Mesothelial cell of epicardium (in vitro differentiated cells): ENCODE measurements at regions not wholly inside any gene's neighbourhood (a gene's known extent, or its start where the extent isn't known, plus 50 kb on each side); places are given as distances from the start of the nearest gene placed in this dataset.
A peak's percentile ranks its signal among the peaks of the same experiment; 100 is the strongest.

ENCODE experiments used
- DNase-seq, 2 experiments: peaks; one replicate each; pipeline ENCODE4 v3.0.0; 2021; ENCODE audit warnings: low spot score in 2 of 2; ENCODE audit not compliant: unreplicated experiment in 2 of 2
- H3K27ac Mint-ChIP-seq: 2 replicates; pipeline ENCODE4 v1.8.0; 2021; ENCODE audit warnings: mixed read lengths
- H3K27me3 Mint-ChIP-seq: 2 replicates; pipeline ENCODE4 v1.8.0; 2021; ENCODE audit warnings: low read depth, mixed read lengths
- H3K36me3 Mint-ChIP-seq: 2 replicates; pipeline ENCODE4 v1.8.0; 2021; ENCODE audit warnings: mixed read lengths
- H3K4me1 Mint-ChIP-seq: 2 replicates; pipeline ENCODE4 v1.8.0; 2021; ENCODE audit warnings: mixed read lengths
- H3K4me3 Mint-ChIP-seq: 2 replicates; pipeline ENCODE4 v1.8.0; 2021; ENCODE audit warnings: mild to moderate bottlenecking, moderate library complexity, mixed read lengths
- H3K9me3 Mint-ChIP-seq: 2 replicates; pipeline ENCODE4 v1.8.0; 2021; ENCODE audit warnings: mixed read lengths
- TF ChIP-seq, protein P1 (sequence below): fragments of 200-600 bp; sonication (generic); IDR thresholded peaks from one replicate; pipeline ENCODE4 v1.5.0; 2021; ENCODE audit warnings: antibody characterized with exemption; ENCODE audit not compliant: unreplicated experiment

DNA sequence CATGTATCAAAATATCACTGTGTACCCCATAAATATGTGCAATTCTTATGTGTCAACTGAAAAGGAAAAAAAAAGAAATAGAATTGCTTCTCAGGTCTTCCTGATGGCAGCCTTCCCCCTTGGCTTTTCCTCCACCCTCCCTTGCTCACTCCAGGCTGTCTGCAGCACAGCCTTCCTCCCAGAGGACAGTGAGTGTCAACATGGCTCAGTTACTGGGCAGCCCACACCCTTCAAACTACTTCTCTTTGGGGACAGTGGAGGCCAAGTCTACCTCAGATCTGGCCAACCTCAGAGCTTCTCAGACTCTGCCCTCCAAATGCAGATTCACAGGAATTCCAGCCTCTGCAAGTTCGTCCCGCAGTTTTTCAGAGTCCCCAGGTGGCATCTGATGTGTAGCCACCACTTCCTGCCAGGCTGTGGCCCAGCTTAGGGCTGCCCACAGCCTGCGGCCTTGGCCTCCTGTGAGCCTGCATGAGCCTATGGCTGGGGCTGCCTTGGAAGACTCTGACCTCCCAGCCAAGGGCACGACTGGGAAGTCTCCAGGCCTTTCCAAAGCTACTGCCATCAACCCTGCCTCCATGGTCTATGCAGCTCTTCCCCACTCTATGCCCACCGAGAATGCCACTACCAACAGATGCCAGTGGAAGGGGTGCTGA lies 148.0 kb upstream of the PWP1 start:
- H3K9me3 Mint-ChIP-seq = peaks cover 13% of the 10 kb centered on the region
- H3K36me3 Mint-ChIP-seq = no peaks in the 10 kb centered on the region
- H3K27me3 Mint-ChIP-seq = peaks cover 28% of the 10 kb centered on the region
- H3K27ac Mint-ChIP-seq = no peak overlapping the region
- H3K4me1 Mint-ChIP-seq = no peaks in the 10 kb centered on the region
- DNase-seq = no peak
- TF ChIP-seq, protein P1, sequence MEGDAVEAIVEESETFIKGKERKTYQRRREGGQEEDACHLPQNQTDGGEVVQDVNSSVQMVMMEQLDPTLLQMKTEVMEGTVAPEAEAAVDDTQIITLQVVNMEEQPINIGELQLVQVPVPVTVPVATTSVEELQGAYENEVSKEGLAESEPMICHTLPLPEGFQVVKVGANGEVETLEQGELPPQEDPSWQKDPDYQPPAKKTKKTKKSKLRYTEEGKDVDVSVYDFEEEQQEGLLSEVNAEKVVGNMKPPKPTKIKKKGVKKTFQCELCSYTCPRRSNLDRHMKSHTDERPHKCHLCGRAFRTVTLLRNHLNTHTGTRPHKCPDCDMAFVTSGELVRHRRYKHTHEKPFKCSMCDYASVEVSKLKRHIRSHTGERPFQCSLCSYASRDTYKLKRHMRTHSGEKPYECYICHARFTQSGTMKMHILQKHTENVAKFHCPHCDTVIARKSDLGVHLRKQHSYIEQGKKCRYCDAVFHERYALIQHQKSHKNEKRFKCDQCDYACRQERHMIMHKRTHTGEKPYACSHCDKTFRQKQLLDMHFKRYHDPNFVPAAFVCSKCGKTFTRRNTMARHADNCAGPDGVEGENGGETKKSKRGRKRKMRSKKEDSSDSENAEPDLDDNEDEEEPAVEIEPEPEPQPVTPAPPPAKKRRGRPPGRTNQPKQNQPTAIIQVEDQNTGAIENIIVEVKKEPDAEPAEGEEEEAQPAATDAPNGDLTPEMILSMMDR = no peak
- H3K4me3 Mint-ChIP-seq = no peak overlapping the region

DNA sequence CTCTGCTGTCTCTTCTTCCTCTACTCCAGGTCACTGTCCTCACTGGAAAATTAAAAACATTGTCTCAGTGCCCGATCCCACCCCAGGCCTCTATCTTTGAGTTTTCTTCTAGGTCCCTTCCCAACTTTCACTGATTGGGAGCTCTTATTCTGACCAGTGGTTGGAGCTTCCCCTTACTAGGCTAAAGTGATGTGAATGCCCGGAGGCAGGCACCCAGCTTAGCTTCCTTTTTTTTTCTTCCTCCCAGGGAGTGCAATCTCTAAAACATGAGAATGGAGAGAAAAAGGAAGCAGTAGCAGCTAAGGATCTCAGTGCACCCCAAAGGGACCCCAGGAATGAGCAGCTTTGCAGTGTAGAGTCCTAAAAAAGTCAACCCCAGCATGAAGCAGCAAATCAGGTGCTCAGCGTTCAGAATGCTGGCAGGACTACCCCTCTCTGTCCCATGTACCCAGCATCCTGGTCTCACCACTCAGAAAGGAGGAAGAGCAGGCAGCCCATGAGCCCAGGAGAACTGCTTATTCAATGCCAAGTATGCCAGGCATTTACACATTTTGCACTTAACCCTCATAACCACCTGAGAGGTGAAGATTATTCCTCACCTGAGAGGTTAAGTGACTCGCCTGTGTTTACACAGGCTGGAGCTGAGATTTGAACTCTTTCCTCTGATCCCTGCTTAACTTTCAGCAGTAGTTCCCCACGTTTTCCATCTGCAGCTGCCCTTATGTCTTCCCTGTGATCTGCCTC lies 146.2 kb upstream of the PWP1 start:
- H3K4me3 Mint-ChIP-seq = no peak overlapping the region

DNA sequence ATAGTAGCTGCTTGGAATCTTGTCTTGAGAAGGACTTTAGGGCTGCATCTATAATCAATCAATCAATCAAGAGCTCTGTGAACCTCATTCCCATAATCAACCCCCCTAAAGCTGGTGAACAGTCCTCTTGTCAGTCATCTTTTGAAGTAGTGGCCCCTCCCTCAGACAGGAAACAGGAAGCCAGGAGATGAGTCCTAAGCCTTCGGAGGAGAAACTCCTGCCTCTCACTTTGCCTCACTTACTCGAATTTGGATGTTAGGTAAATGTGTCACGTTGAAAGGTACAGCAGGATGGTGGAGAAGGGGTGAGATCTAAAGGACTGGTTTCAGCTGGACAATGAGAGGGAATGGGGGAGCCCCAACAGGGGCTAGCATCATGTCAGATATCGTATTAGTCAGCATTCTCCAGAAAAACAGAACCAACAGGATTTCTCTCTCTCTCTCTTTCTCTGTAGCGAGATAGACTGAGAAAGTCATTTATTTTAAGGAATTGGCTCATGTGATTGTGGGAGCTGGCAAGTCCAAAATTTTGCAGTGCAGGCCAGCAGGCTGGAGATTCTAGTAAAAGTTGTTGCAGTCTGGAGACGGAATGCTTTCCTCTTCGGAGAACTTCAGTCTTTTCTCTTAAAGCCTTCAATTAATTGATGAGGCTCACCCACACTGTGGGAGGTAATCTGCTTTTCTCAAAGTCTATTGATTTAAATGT lies 144.4 kb upstream of the PWP1 start:
- Mint-ChIP-seq H3K9me3 (no peaks in the 10 kb centered on the region), H3K36me3 (no peaks in the 10 kb centered on the region), H3K4me1 (no peaks in the 10 kb centered on the region), H3K27ac (no peak overlapping the region), H3K4me3 (no peak overlapping the region), H3K27me3 (peaks cover 25% of the 10 kb centered on the region)
- TF ChIP-seq, protein P1 = no peak
- no peak for DNase-seq

More for the DNA sequence above, 146.2 kb upstream of the PWP1 start:
- Mint-ChIP-seq H3K27ac (no peak overlapping the region), H3K27me3 (peaks cover 28% of the 10 kb centered on the region), H3K36me3 (no peaks in the 10 kb centered on the region), H3K4me1 (no peaks in the 10 kb centered on the region), H3K9me3 (peaks cover 2% of the 10 kb centered on the region)
- TF ChIP-seq, protein P1 = no peak
- no peak for DNase-seq

DNA sequence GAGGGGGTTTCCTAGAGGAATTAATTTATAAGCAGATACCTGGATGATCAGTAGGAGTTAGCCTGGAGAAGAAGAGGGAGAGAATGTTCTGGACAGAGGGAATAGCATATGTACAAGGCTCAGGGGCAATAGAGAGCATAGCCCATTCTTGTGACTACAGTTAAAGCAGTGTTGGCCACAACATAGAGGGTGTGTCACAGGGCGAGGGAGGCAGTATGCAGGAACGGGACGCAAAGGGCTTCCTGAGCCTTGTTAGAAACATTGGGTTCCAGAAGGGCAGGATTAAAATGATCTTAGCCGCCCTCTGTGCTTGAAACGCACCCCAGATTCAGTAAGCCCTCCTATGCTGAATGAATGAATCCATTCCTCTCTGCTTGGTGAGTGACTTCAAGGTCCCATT lies 142.2 kb upstream of the PWP1 start:
- TF ChIP-seq, protein P1 = no peak
- H3K36me3 Mint-ChIP-seq = no peaks in the 10 kb centered on the region
- H3K9me3 Mint-ChIP-seq = no peaks in the 10 kb centered on the region
- DNase-seq = no peak
- no peaks in the 10 kb centered on the region for H3K4me1 Mint-ChIP-seq
- no peak overlapping the region for H3K27ac Mint-ChIP-seq
- peaks cover 26% of the 10 kb centered on the region for H3K27me3 Mint-ChIP-seq
- H3K4me3 Mint-ChIP-seq = no peak overlapping the region

DNA sequence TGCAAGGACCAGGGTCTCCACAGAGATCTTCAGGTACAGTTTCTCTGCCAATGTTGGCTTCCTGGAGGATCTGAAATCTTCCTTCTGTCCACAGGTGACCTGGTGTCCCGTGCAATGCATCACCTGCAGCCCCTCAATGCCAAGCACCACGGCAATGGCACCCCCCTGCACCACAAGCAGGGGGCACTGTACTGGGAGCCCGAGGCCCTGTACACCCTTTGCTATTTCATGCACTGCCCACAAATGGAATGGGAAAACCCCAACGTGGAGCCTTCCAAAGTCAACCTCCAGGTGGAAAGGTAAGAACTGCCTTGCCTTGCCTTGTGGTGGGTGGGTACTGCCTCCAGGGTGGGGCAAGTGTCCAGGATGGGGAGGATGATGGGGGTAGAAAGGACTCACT lies 141.8 kb upstream of the PWP1 start:
- TF ChIP-seq, protein P1 = peak; percentile 10
- Mint-ChIP-seq H3K36me3 (no peaks in the 10 kb centered on the region), H3K27ac (no peak overlapping the region), H3K4me1 (no peaks in the 10 kb centered on the region), H3K9me3 (peaks cover 2% of the 10 kb centered on the region), H3K4me3 (no peak overlapping the region), H3K27me3 (peaks cover 26% of the 10 kb centered on the region)
- DNase-seq = no peak
